ENCODE measurements at regions not wholly inside any gene's neighbourhood (a gene's known extent, or its start where the extent isn't known, plus 50 kb on each side); places are given as distances from the start of the nearest gene placed in this dataset.

- FAIRE-seq, result no peak
- H3K4me3 ChIP-seq, result no peak overlapping the region
- POLR2A ChIA-PET, result no interaction called here
- no peaks in the 10 kb centered on the region for H3K36me3 ChIP-seq (ENCODE audit: control insufficient read depth, insufficient read depth, low read length)
- no peaks in the 10 kb centered on the region for H3K9me1 ChIP-seq (ENCODE audit: control insufficient read depth, insufficient read depth, low read length)
- no peak for DNase-seq (ENCODE audit: extremely low read depth in 1 of 4, low spot score in 3 of 4)
- in situ Hi-C loops (cut with MboI), result no loop called here
- intact Hi-C loops (cut with micrococcal nuclease), result no loop called here
- CTCF ChIA-PET (ENCODE audit: low intra/inter-chr PET ratio), result no interaction called here
- H3K79me2 ChIP-seq (ENCODE audit: control insufficient read depth, insufficient read depth, low read length), result no peaks in the 10 kb centered on the region
- no peaks in the 10 kb centered on the region for H3K27me3 ChIP-seq (ENCODE audit: control insufficient read depth in 2 of 2, insufficient read depth in 2 of 2, low read length in 2 of 2)
- no peak for ATAC-seq
- no peaks in the 10 kb centered on the region for H4K20me1 ChIP-seq (replicated peaks; ENCODE audit: control insufficient read depth, insufficient read depth, low read length)
- no peak overlapping the region for H3K4me2 ChIP-seq (ENCODE audit: insufficient read depth, low read length)
- H3K4me1 ChIP-seq (replicated peaks in 1 of 2; ENCODE audit: control insufficient read depth in 2 of 2, insufficient read depth in 2 of 2, low read length in 2 of 2), result no peaks in the 10 kb centered on the region
- no peak overlapping the region for H2AFZ ChIP-seq (ENCODE audit: low read depth, low read length)
- H3K9me3 ChIP-seq (replicated peaks; ENCODE audit: control insufficient read depth, insufficient read depth, low read depth, low read length), result 0 out of 2 replicates have a peak, but pooled peaks cover 2% of the 10 kb centered on the region
- WGBS (ENCODE audit: insufficient coverage, low coverage, missing lambda C conversion rate), result 0% methylated on average over 1 of the region's 1 CpG
- H3K9ac ChIP-seq (ENCODE audit: insufficient read depth in 1 of 2, low read depth in 2 of 2, low read length in 2 of 2), result no peak overlapping the region
- BruUV-seq (replicated peaks), result no TSS peak
- H3K27ac ChIP-seq (ENCODE audit: extremely low read depth, low read depth, low read length), result no peak overlapping the region
- TF ChIP-seq, protein P1, sequence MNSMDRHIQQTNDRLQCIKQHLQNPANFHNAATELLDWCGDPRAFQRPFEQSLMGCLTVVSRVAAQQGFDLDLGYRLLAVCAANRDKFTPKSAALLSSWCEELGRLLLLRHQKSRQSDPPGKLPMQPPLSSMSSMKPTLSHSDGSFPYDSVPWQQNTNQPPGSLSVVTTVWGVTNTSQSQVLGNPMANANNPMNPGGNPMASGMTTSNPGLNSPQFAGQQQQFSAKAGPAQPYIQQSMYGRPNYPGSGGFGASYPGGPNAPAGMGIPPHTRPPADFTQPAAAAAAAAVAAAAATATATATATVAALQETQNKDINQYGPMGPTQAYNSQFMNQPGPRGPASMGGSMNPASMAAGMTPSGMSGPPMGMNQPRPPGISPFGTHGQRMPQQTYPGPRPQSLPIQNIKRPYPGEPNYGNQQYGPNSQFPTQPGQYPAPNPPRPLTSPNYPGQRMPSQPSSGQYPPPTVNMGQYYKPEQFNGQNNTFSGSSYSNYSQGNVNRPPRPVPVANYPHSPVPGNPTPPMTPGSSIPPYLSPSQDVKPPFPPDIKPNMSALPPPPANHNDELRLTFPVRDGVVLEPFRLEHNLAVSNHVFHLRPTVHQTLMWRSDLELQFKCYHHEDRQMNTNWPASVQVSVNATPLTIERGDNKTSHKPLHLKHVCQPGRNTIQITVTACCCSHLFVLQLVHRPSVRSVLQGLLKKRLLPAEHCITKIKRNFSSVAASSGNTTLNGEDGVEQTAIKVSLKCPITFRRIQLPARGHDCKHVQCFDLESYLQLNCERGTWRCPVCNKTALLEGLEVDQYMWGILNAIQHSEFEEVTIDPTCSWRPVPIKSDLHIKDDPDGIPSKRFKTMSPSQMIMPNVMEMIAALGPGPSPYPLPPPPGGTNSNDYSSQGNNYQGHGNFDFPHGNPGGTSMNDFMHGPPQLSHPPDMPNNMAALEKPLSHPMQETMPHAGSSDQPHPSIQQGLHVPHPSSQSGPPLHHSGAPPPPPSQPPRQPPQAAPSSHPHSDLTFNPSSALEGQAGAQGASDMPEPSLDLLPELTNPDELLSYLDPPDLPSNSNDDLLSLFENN (IDR thresholded peaks at IDR 0.05; ENCODE audit: low read depth in 2 of 2, low read length in 2 of 2), result no peak
- TF ChIP-seq BRCA1 (IDR thresholded peaks at IDR 0.05) (no peak), BRCA1 (CRISPR knock-in tag; IDR thresholded peaks at IDR 0.05) (no peak), ZNF57 (CRISPR knock-in tag; IDR thresholded peaks at IDR 0.05) (no peak), XRCC3 (IDR thresholded peaks at IDR 0.05) (no peak), MEF2D (tag; conservative IDR thresholded peaks at IDR 0.05; ENCODE audit: low read depth) (no peak), NR2C2 (CRISPR knock-in tag; IDR thresholded peaks at IDR 0.05) (no peak), NR2C2 (tag; IDR thresholded peaks at IDR 0.05) (no peak), GATAD2A (IDR thresholded peaks at IDR 0.05) (no peak), KDM5B (IDR thresholded peaks at IDR 0.05; ENCODE audit: insufficient replicate concordance, low read depth, low read length) (no peak), SMARCE1 (IDR thresholded peaks at IDR 0.05) (no peak), ZNF324 (CRISPR knock-in tag; IDR thresholded peaks at IDR 0.05) (no peak), RBM14 (IDR thresholded peaks at IDR 0.05; ENCODE audit: borderline replicate concordance, insufficient read depth, low read depth, low read length) (no peak), ETS2 (tag; IDR thresholded peaks at IDR 0.05; ENCODE audit: borderline replicate concordance, poor library complexity, severe bottlenecking) (no peak), ZNF395 (CRISPR knock-in tag; IDR thresholded peaks at IDR 0.05) (no peak), TCFL5 (CRISPR knock-in tag; conservative IDR thresholded peaks at IDR 0.05) (no peak), PHTF2 (CRISPR knock-in tag; IDR thresholded peaks at IDR 0.05) (no peak), U2AF2 (optimal IDR thresholded peaks at IDR 0.05; ENCODE audit: low read depth, low read length) (no peak), ZNF134 (CRISPR knock-in tag; conservative IDR thresholded peaks at IDR 0.05) (no peak)
These were observed 235.0 kb downstream of the NNT start for GRCh38 chr5:43837996-43838395.
